Posterior cingulate gyrus (tissue), 11 donors: ENCODE measurements at regions not wholly inside any gene's neighbourhood (a gene's known extent, or its start where the extent isn't known, plus 50 kb on each side); places are given as distances from the start of the nearest gene placed in this dataset.
A peak's percentile ranks its signal among the peaks of the same experiment; 100 is the strongest.
"Not testable (repeated sequence)": the region's sequence is repeated elsewhere in the genome, so short reads cannot be mapped to it uniquely, and the experiment has no call there.

Experiments
- DNase-seq, 10 donors: peaks; one replicate each; pipeline versions ENCODE4 v3.0.0 to v3.0.0-alpha.2; 2020 to 2021; ENCODE audit warnings: mixed read lengths in 3 of 10
- intact Hi-C: fragments of 100-400 bp; cut with DNase I; formaldehyde crosslinking; loops from one replicate; pipeline ENCODE4 v1.15.1; 2023

DNA sequence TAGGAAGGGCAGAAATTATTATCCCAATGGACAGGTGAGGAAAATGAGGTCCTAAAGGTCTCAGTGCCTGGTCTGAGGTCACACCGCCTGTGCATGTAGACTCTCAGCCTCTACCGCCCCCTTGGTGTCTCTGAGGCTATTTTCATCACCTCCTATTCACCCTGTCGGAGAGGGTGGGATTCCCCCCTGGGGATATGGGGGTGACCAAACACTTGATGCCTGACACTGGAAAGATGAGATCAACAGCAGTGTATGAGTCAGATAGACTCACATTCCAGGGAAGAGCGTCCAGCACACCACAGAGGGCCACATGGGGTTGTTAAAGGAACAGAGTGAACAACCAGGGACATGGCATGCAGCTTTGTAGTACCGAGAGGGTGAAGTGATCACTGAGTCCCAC lies 199.7 kb downstream of the SMAD2 start:
- DNase-seq, result no peak
- intact Hi-C loops, result no loop called here

GRCh38 chr18:47729356-47729755 lies 201.1 kb downstream of the SMAD2 start:
- intact Hi-C loops, result no loop called here
- DNase-seq, result no peak

GRCh38 chr18:47728921-47729320 lies 201.5 kb downstream of the SMAD2 start:
- intact Hi-C loops, result no loop called here

DNA sequence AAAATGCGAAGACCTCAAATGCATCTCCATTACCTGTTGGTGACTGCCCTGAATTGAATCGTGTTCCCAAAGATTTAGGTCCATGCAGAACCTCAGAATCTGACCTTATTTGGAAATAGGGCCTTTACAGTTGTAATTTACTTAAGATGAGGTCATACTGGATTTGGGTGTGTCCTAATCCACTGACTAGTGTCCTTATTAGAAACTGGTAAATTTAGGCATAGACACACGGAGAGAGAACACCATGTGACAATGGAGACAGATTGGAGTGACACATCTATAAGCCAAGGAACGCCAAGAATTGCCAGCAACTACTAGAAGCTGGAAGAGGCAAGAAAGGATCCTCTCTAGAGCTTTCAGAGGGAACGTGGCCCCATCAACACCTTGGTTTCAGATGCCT lies 203.1 kb downstream of the SMAD2 start:
- intact Hi-C loops, result no loop called here
- no peak for DNase-seq

More at GRCh38 chr18:47728921-47729320, 201.5 kb downstream of the SMAD2 start:
- no peak for DNase-seq

- intact Hi-C loops, result no loop called here
- DNase-seq, result no peak
Observed at GRCh38 chr18:47726550-47726949, 203.9 kb downstream of the SMAD2 start.

GRCh38 chr18:47725656-47726055 lies 204.8 kb downstream of the SMAD2 start:
- no peak for DNase-seq
- intact Hi-C loops, result no loop called here

DNA sequence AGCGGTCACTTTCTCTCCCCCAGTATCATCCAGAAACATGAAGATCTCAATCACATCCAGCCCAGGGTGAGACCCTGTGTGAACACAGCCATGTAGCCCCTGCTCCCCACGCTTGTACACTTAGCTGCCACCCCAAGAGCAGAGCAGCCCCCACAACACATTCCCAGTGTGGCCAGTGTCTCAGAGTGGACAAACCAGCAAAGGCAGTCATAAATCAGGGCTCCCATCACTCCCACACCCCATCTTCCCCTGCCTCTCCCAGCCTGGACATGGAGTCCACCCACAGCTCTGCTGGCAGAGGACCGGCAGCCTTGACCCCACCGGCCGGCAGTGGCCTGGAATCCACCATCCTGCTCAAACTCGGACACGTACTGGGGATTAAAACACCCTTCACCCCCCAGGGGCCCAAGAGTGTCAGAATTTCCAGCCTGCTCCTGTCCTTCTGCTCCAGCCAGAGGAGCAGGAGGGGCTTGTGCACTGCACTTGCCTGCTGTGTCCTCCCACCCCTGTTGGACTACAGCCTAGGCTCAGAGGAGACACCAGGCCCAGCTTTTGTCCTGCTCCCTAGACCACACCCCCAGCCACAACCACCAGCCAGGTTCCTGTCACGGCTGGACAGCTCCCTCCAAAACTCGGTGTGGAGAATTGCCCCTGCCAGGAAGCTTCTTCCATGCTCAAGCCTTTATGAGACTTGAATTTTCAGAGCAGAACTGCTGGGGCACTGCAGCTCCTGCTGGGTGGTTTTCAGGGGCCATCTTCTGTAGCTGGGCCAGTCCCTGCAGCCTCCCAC lies 206.1 kb downstream of the SMAD2 start:
- no peak for DNase-seq
- intact Hi-C loops, result no loop called here

DNA sequence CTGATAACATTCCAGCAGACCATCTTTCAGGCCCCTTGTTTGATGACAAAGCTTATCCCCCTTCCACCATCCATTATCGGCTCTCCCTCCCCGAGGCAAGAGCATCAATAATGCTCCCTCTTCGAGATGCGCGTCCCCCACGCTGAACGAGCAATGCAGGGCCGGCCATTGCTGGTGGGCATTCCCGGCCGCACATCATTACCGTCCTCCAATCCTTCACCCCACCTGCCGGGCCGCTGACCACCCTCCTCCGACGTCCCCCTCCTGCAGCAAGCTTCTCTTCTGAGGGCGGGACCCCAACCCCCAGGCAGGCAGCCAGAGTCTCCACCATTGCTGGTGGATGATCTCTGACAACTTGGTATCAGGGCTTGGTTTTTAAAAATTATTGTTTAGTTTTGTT lies 208.6 kb downstream of the SMAD2 start:
- intact Hi-C loops, result no loop called here
- no peak for DNase-seq

- intact Hi-C loops, result no loop called here
Observed at GRCh38 chr18:47720741-47721140, 209.7 kb downstream of the SMAD2 start.

DNA sequence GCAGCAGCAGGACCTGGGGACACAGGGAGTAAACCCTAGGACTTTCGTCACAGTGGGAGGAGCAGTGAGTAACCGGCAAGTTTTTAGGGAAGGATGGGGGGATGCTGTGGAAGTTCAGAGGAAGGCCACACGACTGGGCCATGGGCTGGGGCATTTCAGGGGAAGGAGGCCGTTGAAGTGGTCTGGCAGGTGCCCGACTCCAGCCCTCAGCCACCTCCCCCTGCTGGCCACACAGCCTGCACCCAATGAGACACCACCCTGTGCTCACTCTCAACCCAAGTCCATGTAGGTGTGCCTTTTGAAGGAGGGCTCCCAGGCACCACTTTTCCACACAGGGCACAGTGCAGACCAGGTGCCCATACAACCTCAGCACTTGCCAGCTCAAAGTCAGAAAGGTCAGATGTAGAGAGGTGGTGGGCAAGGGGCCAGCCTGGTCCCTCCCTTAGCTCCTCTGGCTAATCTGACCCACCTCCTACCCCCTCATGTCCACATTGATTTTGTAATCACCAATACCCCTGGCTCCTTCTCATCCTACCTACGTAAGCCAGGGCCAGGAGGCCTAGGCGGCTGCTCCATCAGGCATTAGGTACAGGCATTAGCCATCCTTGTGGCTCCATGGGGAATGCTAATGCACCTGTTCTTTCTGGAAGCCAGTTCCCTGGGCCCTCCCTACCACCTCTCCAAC lies 211.2 kb downstream of the SMAD2 start:
- DNase-seq, result no peak
- intact Hi-C loops, result no loop called here

More at GRCh38 chr18:47720741-47721140, 209.7 kb downstream of the SMAD2 start:
- DNase-seq, result no peak

DNA sequence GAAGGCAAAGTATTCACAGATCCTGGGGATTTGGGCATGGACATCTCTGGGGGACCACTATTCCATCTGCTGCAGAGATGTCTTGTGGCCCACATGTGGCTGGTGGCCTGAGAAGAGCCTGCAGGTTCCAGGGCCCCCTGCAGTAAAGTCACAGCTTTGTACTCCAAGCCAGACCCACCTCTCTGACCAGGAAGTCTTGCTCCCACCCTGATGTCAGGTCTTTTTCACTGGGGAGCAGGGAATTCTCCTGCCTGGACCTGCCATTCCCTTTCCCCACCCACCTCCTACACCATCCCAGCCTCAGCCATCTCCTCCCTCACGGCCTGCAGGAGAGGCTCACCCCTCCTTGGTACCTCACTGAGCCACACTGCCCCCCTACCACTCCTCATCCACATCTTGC lies 211.8 kb downstream of the SMAD2 start:
- no peak for DNase-seq
- intact Hi-C loops, result no loop called here

DNA sequence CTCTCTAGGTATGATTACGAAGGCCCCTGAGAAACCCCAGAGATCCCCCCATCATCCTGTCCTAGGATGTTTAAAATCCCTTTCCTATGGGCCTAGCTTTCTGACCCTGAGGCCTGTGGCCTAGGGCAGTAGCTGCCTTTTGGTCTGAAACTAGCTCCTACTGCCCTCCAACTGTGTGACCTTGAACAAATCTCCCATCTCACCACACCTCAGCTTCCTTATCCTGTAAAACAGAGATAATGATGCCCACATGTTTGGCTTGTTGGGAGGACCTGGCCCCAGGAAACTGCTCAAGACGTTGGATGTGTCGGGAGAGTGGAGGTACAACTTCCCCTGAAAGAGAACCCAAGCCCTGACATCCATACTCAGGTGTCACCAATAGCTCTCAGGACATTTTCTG lies 213.2 kb downstream of the SMAD2 start:
- no peak for DNase-seq
- intact Hi-C loops, result no loop called here

DNA sequence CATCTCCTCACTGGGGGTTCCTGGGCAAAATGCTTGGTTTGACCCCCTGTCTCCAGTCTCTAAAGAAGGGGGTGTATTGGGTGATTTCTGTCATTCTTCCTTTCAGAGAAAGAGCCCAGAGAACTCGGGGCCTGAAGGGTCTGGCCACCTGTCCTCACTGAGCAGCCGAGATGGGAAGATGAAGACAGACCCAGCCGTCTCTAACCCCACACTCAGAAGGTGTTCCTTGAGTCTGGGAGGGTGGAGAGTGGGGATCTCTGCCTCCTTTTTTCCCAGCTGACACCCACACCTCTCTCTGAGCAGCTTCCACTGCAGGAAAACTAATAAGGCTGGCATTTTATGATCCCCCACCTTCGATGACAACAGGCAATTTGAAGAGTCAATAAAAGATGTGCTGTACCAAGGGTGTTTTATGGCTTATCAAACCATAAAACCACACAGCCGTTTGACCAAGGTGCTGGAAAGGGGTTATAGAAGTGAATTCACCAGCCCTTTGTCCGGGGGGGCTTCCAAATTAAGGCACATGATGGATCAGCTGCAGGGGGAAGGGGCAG lies 213.8 kb downstream of the SMAD2 start:
- DNase-seq, result no peak
- intact Hi-C loops, result no loop called here

DNA sequence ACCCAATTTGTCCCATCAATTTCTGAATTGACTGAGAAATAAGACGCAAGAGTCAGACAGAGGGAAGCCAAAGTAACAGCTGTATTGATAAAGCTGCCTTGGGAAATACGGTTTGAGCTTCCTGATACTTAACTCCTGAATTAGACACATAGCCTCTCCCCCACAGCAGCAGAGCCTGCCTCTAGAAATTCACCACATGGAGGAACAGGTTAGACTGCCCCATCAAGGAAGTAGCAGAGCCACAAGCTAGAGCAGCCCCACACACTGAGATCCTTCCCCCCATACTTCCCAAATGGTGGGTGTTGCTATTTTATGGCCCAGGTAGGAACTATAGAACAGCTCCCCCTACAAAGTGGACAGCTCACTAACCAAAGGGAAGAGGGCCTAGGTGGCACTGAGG lies 220.0 kb downstream of the SMAD2 start:
- intact Hi-C loops, result no loop called here
- DNase-seq, result no peak

DNA sequence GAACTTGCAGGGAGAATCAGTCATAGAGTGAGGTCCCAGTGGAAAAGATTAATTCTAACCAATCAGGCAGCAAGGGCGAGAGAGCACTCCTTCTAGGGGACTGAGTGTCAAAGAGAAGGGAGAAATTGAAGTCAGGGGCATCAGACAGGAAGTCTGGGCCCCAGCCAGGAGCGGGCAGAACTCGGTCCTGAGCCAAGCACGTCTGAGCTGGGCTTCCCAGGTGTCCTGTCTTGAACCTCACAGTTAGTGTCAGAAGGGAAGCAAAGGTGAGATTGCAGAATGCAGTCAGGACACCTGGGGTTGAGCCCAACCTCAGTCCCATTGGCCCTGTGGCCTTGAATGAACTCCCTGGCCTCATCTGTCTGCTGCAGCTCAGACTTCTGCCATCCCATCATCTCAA lies 220.9 kb downstream of the SMAD2 start:
- intact Hi-C loops, result no loop called here
- no peak for DNase-seq

- no peak for DNase-seq
- intact Hi-C loops, result no loop called here
Observed at GRCh38 chr18:47708206-47708605, 222.3 kb downstream of the SMAD2 start.

DNA sequence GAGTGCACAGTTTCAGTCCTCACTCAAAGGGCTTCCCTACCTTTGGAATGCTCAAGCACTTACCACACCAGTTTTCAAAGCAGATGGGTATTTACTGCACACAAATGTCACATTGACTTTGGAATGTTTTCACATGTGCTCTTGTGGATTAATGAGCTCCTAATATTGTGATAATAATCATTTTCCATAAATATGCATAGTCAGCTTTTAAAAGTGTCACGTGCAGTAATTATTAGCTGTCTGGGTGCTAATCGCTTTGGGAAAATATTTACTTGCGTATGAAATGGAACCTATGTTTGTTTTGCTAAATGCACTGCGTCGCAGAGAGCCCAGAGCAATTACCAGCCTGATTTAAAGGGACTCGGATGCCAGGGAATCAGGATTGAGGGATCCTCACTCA lies 229.3 kb downstream of the SMAD2 start:
- DNase-seq, result no peak
- intact Hi-C loops, result no loop called here

DNA sequence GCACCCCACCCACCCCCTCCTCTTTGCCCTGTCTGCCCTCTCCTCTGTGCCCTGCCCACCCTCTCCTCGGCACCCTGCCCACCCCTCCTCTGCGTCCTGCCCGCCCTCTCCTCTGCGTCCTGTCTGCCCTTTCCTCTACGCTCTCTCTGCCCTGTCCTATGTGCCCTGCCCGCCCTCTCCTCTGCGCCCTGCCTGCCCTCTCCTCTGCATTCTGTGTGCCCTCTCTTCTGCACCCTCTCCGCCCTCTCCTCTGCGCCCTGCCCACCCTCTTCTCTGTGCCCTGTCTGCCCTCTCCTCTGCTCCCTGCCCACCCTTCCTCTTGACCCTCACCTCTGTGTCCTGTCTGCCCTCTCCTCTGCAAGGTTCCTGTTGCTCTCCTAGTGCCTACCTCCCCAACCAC lies 233.6 kb downstream of the SMAD2 start:
- no peak for DNase-seq
- intact Hi-C loops, result no loop called here

- DNase-seq, result no peak
- intact Hi-C loops, result no loop called here
Observed at GRCh38 chr18:47691611-47692010, 238.8 kb downstream of the SMAD2 start.

- peak in 1 of 10 donors; percentile 62 for DNase-seq
- intact Hi-C loops, result not testable (repeated sequence)
Observed at GRCh38 chr18:47690778-47691177, 239.7 kb downstream of the SMAD2 start.

GRCh38 chr18:47689371-47689770 lies 241.1 kb downstream of the SMAD2 start:
- DNase-seq, result no peak
- intact Hi-C loops, result no loop called here

- intact Hi-C loops, result no loop called here
- no peak for DNase-seq
Observed at GRCh38 chr18:47686806-47687205, 243.7 kb downstream of the SMAD2 start.
